ENCODE measurements at regions not wholly inside any gene's neighbourhood (a gene's known extent, or its start where the extent isn't known, plus 50 kb on each side); places are given as distances from the start of the nearest gene placed in this dataset.

DNA sequence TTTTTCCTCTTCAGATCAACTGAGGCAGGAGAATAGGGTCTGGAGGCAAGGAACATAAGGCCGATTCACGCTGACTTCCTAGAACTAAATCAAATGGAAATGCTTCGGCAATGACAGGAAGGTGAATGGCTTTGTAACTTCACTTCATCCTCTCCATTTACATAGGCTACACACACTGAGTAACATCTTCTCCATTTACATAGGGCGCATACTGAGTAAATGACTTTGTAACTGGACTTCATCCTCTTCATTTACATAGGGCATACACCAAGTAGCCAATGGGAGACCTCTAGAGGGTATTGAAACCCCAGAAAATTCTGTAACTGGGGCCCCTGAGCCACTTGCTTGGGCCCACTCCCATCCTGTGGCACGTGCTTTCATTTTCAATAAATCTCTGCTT is 71.0 kb upstream of the CPSF6 start:
- Histone ChIP-seq H3K36me3 (no peaks in the 10 kb centered on the region), H3K9me3 (no peaks in the 10 kb centered on the region), H3K27me3 (replicated peaks; ENCODE audit: insufficient read depth) (no peaks in the 10 kb centered on the region), H3K27ac (no peak overlapping the region), H3K4me3 (no peak overlapping the region), H3K4me1 (replicated peaks) (no peaks in the 10 kb centered on the region)
- DNase-seq (ENCODE audit: low spot score) = no peak
- WGBS = 92% methylated on average over 5 of the region's 5 CpGs
- TF ChIP-seq POLR2AphosphoS5 (IDR thresholded peaks at IDR 0.05) = no peak
- TF ChIP-seq, protein P1, sequence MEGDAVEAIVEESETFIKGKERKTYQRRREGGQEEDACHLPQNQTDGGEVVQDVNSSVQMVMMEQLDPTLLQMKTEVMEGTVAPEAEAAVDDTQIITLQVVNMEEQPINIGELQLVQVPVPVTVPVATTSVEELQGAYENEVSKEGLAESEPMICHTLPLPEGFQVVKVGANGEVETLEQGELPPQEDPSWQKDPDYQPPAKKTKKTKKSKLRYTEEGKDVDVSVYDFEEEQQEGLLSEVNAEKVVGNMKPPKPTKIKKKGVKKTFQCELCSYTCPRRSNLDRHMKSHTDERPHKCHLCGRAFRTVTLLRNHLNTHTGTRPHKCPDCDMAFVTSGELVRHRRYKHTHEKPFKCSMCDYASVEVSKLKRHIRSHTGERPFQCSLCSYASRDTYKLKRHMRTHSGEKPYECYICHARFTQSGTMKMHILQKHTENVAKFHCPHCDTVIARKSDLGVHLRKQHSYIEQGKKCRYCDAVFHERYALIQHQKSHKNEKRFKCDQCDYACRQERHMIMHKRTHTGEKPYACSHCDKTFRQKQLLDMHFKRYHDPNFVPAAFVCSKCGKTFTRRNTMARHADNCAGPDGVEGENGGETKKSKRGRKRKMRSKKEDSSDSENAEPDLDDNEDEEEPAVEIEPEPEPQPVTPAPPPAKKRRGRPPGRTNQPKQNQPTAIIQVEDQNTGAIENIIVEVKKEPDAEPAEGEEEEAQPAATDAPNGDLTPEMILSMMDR (IDR thresholded peaks at IDR 0.05) = no peak
- TF ChIP-seq POLR2A (IDR thresholded peaks at IDR 0.05) = no peak
- intact Hi-C loops (cut with DNase I) = no loop called here

DNA sequence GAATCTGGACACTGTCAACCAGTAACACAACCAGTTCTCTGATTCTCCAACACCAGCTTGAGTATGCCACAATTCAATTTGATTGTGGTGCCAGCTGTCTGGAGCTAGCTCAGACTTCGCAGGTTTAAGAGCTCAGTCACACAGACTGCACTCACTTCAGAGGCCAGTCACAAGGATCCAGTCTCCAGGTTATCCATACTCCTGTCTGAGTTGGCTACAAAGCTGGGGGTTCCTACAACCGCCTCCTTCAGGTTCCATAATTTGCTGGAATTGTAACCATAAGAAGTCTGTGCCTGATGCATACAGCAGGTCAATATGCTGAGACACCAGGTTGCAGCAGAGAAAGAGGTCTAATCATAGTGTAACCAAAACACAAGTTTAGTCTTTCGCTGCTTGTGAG is 70.5 kb upstream of the CPSF6 start:
- H3K36me3 ChIP-seq = no peaks in the 10 kb centered on the region
- intact Hi-C loops (cut with DNase I) = no loop called here
- H3K4me3 ChIP-seq = no peak overlapping the region
- no peaks in the 10 kb centered on the region for H3K4me1 ChIP-seq (replicated peaks)
- TF ChIP-seq, protein P1 (IDR thresholded peaks at IDR 0.05) = no peak
- no peak for TF ChIP-seq POLR2AphosphoS5 (IDR thresholded peaks at IDR 0.05)
- TF ChIP-seq POLR2A (IDR thresholded peaks at IDR 0.05) = no peak
- DNase-seq (ENCODE audit: low spot score) = no peak
- no peaks in the 10 kb centered on the region for H3K9me3 ChIP-seq
- 83% methylated on average over 3 of the region's 3 CpGs for WGBS
- H3K27ac ChIP-seq = no peak overlapping the region
- H3K27me3 ChIP-seq (replicated peaks; ENCODE audit: insufficient read depth) = no peaks in the 10 kb centered on the region

- Histone ChIP-seq H3K4me1 (replicated peaks) (no peaks in the 10 kb centered on the region), H3K36me3 (no peaks in the 10 kb centered on the region), H3K27me3 (replicated peaks; ENCODE audit: insufficient read depth) (no peaks in the 10 kb centered on the region), H3K4me3 (no peak overlapping the region), H3K9me3 (no peaks in the 10 kb centered on the region), H3K27ac (no peak overlapping the region)
- DNase-seq (ENCODE audit: low spot score) = no peak
- intact Hi-C loops (cut with DNase I) = no loop called here
- TF ChIP-seq POLR2A (IDR thresholded peaks at IDR 0.05) = no peak
- TF ChIP-seq, protein P1 (IDR thresholded peaks at IDR 0.05) = no peak
- no peak for TF ChIP-seq POLR2AphosphoS5 (IDR thresholded peaks at IDR 0.05)
- WGBS = 63% methylated on average over 3 of the region's 4 CpGs
Observed at GRCh38 chr12:69170293-69170692, 69.1 kb upstream of the CPSF6 start.

DNA sequence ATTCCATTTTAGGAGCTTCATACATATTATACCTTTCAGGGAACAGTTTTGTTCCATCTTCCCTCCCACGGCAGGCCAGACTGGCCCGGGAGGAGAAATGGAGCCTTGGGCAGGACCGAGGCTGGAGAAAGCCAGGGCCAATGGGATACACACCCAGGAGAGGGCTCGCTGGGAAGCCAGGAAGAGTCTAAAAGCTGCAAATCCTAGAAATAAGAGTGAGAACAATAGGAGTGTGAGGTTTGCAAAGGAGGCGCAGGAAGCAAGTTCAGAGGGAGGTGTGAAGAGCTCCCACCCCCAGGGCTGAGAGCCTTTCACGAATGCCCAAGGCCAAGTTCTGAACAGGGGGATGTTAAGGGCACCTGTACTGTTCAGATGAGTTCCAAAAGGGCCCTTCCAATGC is 67.5 kb upstream of the CPSF6 start:
- Histone ChIP-seq H3K27ac (no peak overlapping the region), H3K27me3 (replicated peaks; ENCODE audit: insufficient read depth) (no peaks in the 10 kb centered on the region), H3K4me3 (no peak overlapping the region), H3K36me3 (no peaks in the 10 kb centered on the region), H3K4me1 (replicated peaks) (no peaks in the 10 kb centered on the region), H3K9me3 (no peaks in the 10 kb centered on the region)
- 76% methylated on average over 6 of the region's 6 CpGs for WGBS
- DNase-seq (ENCODE audit: low spot score) = no peak
- intact Hi-C loops (cut with DNase I) = no loop called here
- no peak for TF ChIP-seq POLR2AphosphoS5 (IDR thresholded peaks at IDR 0.05)
- no peak for TF ChIP-seq POLR2A (IDR thresholded peaks at IDR 0.05)
- TF ChIP-seq, protein P1 (IDR thresholded peaks at IDR 0.05) = no peak

DNA sequence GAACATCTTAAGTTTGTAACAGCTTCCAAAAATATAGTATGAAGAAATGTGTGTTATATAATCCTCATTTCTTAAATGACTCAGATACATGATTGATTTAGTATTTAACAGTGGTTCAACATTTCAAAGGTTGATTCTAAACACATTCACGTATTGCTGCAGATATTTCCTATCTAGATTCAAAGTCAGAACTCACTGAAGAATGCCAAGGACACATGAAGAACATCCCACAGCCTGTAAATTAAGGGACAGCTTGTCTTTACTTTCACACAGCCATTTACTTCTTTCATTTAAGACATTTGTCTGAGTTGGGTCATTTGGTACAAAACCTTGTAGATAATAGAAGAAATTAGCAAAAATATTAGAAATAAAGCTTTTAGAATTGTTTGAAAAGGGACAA is 66.9 kb upstream of the CPSF6 start:
- 58% methylated on average over 1 of the region's 1 CpG for WGBS
- H3K9me3 ChIP-seq = no peaks in the 10 kb centered on the region
- H3K27me3 ChIP-seq (replicated peaks; ENCODE audit: insufficient read depth) = no peaks in the 10 kb centered on the region
- no peaks in the 10 kb centered on the region for H3K36me3 ChIP-seq
- intact Hi-C loops (cut with DNase I) = no loop called here
- no peak overlapping the region for H3K27ac ChIP-seq
- no peaks in the 10 kb centered on the region for H3K4me1 ChIP-seq (replicated peaks)
- no peak overlapping the region for H3K4me3 ChIP-seq
- no peak for TF ChIP-seq POLR2A (IDR thresholded peaks at IDR 0.05)
- no peak for TF ChIP-seq POLR2AphosphoS5 (IDR thresholded peaks at IDR 0.05)
- TF ChIP-seq, protein P1 (IDR thresholded peaks at IDR 0.05) = no peak
- DNase-seq (ENCODE audit: low spot score) = no peak
